HT1080 (cell line): ENCODE measurements at regions not wholly inside any gene's neighbourhood (a gene's known extent, or its start where the extent isn't known, plus 50 kb on each side); places are given as distances from the start of the nearest gene placed in this dataset.
A peak's percentile ranks its signal among the peaks of the same experiment; 100 is the strongest.
"Not testable (repeated sequence)": the region's sequence is repeated elsewhere in the genome, so short reads cannot be mapped to it uniquely, and the experiment has no call there.

Source experiments
- DNase-seq: peaks from one replicate; pipeline ENCODE4 v3.0.0-alpha.2; 2015; ENCODE audit warnings: low read depth

DNA sequence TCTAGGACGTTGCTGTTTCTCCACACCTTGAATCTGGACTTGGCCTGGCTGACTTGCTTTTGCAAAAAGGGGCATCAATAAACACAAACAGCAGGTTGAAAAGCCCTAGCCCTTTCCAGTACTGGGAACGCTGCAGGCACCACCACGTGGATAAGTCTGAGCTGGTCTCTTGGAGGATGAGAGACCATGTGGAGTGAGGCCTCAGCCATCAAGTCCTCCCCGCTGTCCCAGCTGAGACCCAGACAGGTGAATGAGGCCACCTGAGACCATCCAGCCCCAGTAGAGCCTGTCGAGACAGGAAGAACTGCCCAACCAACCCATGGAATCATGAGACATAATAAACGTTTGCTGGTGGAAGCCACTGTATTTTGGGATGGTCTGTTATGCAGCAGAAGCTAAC is 688.7 kb downstream of the PTPRU start:
- no peak for DNase-seq

DNA sequence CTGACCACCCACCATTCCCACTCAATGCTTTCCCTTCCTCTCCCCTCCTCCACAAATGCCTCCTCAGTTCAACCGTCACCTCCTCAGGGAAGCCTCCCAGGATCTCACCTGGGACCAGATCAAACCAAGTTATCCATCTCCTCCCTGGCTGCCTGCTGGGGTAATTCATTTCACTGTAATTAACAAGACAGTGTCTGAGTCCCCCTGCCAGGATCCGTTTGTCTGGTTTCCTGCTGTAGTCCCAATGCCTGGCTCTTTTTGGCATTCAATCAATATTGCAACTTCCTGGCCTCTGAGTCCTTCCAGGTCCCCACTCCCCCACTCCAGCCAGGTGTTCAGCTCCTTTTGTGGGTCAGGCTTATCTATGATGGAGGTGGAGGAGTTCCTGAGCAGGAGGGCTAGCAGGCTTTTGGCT is 687.7 kb downstream of the PTPRU start:
- no peak for DNase-seq

DNA sequence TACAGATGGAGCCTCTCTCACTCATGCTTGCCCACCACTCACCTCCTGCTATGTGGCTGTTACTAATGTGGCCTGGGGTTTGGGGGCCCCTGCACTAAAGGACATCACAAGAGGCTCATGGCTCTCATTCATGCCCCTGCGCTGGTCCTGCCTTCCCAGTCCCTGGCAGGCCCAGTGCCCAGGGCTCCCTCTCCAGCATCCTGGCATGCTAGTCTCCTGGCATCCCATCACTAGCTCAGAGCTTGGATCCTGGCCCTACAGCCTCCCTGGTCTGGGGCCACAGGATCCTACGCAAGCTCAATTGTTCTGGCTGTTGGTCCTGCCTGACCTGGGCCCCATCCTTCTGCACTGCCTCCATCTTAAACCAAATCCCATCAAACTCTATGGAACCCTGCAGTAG is 685.4 kb downstream of the PTPRU start:
- DNase-seq = no peak

DNA sequence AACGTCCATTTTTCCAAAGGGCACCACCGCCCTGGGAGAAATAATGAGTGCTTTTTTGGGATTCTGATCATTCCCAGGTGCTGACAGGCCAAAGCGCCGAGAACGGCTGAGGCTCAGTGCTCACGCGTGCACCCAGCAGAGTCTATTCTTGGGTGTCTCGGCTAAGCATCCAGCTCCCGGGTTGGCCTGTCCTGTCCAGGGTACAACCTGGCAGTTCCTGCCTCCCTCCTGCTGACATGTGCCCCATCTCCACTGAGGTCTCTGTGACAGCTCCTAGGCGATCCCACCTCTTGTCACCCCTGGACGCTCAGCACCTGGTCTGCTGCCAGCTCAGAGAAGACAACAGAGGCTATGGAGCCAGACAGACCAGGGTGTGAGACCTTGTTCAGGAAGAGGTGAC is 684.5 kb downstream of the PTPRU start:
- DNase-seq = no peak

DNA sequence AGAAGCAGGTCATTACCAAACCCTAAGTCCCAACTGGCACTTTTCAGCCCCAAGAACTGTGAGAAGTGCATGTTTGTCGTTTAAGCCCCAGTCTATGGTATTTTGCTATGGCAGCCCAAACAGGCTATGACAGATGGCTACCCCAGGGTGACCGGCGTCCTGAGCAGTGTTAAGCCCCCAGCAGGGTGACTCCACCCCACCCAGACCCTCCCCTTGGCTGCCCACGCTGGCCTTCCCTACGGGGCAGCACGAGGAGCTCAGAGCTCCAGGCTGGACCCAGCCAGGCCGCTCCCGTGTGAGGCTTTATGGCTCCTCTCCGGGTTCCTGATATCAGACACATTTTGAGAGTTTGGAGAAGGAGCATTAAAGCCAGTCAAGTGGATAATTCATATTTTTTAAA is 684.0 kb downstream of the PTPRU start:
- no peak for DNase-seq

DNA sequence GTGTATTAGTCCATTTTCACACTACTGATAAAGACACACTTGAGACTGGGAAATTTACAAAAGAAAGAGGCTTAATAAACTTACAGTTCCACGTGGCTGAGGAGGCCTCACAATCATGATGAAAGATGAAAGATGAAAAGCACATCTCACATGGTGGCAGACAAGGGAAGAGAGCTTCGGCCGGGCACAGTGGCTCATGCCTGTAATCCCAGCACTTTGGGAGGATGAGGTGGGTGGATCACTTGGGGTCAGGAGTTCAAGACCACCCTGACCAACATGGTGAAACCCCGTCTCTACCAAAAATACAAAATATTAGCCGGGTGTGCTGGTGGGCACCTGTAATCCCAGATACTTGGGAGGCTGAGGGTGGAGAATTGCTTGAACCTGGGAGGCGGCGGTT is 682.7 kb downstream of the PTPRU start:
- not testable (repeated sequence) for DNase-seq

DNA sequence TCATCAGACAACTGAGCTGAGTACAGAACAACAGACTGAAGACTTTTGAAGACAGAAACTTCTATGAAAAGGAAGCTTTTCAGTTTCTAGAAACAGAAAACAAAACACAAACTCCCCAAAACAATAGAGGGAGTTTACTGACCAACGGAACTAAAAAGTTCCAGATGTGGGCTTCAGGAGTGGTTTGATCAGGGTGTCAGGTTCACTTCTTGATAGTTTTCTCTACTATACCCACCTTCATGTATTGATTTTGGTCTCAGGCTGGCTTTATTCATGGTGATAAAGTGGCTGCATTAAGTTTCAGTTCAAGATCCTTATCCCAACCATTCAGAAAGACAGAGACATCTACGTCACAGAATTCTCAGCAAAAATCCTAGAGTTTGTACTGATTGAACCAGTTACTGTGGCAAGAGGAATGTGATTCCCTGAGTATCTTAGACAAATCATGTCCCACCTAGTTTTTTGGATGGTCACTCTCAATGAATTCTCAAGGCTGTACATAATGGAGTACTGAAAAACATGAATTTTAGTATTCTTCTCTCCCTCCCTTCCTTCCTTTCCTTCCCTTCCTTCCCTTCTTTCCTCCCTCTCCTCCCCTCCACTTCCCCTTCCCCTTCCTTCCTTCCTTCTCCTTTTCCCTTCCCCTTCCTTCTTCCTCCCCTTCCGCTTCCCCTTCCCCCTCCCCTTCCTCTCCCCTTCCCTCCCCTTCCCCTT is 680.5 kb downstream of the PTPRU start:
- no peak for DNase-seq

DNA sequence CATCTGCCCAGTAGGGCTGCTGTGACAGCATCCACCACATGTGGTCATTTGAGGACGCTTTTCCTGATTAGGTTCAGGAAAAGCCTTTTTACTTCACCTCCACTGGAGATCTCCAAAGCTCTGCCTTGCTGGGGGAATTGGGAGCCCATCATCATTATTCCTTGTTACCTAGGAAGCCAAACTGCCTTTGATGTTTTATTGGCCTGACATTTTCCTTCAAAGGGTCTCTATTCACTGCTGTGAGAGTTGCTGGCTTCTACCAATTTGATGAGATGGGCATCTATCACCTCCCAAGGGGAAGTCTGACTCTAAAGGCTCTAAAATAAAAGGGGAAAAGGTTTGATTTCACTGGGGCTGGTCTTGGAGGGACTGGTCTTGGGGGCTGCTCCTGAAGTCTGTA is 678.6 kb downstream of the PTPRU start:
- no peak for DNase-seq

DNA sequence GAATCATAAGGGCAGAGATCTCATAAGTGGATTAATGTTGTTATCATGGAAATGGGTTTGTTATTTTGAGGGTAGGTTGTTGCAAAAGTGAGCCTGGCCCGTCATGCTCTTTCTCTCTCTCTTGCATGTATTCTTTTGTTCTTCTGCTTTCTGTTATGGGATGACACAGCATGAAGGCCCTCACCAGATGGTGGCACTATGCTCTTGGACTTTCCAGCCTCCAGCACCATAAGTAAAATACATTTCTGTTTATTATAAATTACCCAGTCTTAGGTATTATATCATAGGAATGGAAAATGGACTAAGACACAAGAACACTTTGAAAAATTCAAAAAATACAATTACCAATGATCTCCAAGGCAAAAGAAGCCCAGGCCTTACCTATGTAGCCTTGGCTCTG is 676.1 kb downstream of the PTPRU start:
- DNase-seq = peak; percentile 33

DNA sequence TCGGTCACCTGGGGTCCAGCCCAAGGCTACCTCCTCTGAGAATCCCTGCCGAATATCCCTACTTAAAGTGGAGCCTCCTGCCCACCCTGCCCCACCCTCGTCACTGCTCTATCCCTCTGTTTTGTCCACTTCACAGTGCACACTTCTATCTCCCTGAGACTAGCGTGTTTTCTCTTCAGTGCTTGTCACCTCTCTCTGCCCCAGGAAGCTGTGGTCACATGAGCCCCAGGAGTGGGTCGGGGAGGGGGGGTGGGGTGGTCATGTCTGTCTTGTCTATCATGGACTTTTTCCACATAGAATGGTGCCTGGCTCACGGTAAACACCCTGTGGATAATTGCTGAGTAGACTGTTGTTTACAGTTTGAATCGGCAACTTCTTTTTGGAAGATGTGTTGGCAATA is 673.6 kb downstream of the PTPRU start:
- no peak for DNase-seq

DNA sequence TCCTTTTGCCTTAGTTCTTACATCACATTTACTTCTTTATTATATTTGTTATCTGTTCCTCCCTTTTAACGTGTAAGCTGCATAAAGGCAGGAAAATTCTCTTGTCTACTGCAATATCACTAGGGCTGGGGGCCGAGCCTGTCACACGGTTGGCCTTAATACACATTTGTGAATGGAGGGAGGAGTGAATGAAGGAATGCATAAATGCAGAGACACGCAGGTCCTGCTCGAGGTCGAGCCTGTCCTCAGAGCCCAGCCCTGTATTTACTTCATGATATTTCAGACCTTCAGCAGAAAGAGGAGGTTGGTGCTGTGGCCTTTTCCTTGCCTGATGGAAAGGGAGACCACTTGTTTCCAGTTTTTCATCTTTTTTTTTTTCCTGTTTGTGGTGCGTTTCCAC is 671.3 kb downstream of the PTPRU start:
- no peak for DNase-seq

DNA sequence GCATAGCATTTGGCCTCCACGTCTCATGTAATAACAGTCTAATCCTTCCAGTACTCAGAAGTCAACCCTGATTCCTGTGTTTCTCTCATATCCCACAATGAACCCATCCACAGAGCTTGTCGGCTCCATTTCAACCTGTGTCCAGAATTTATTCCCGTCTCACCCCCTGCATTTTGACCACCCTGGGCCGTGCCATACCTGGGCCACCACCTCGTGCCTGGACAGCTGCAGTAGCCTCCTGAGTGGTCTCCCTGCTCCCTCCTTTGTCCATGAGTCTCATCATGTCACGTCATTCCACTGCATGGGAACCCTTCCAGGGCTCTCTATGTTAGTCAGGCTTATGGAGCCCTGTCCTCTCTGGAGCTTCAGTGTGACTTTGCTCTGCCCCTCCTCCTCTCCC is 670.6 kb downstream of the PTPRU start:
- DNase-seq = no peak

DNA sequence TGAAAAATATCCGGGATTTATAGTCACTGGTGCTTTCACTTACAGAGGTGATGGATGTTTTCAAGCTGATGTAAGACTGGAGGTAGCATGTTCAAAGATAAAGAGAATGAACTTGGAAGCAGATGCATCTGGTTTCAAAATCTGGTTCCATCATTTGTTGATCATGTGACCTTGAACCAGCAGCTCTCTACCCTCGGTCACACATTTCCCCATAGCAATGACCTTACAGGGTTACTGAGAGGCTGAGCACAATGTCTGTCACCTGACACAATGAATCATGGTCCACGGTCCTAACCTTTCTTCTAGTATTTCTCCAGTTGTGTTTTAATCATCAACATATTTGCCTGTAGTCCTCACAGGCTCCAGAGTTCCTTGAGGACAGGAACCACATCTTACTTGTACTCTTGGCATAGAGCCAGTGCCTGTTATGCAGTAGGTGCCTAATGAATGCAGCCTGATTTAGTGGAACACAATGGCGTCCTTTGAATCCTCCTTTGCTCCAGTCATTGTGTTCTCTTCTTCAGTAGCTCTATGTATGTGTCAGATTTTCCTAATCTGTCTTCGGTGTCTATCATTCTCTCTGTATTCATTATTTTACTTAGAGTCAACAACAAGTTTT is 667.3 kb downstream of the PTPRU start:
- no peak for DNase-seq

DNA sequence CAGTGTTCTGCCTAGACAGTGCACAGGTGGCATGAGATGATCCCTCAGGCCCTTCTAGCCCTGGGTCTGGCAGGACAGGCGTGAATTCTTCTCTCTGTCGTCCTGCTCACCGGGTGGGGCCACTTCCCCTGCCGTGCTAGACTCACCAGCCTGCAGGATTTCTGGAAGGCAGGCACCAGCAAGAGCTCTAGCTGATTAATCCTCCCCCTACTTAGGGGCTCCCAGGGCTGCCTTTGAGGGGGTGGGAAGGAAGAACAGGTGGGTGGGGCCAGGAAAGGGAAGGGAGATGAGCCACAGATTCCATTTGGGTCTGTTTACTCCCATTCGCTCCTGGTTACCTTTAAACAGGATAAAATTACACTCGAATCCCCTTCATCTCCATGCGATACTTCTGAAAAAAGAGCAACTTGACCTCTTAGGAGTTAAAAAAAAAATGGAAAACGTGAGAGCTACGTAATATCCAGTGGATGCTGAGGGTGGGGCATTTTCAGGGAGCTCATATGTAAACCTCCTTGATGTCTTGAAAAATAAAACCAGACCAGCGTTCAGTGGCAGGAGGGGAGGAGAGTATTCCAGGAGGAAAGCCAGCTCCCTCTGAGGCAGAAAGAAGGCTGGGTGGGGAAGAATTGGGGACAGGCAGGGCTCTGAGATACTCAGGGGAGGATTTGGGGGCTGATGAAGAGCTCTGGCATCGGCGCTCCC is 665.5 kb downstream of the PTPRU start:
- no peak for DNase-seq

DNA sequence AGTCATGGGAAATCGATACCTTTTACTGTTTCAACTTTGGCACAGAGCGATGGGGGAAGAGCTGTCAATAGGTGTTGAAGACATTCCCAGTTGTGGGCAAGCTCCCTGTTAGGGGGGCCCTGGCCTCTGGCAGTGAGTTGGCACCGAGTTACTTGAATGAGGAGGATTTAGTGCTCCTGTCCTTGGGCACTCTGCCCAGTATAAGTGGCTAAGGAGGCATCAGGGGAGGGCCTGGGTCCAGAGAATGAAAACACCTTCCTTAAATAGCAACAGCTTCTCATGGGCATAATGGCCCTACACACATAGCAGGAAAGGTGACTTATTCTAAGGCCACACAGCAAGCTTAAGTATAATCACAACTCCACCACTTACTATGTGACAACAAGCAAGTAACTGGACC is 664.4 kb downstream of the PTPRU start:
- no peak for DNase-seq

DNA sequence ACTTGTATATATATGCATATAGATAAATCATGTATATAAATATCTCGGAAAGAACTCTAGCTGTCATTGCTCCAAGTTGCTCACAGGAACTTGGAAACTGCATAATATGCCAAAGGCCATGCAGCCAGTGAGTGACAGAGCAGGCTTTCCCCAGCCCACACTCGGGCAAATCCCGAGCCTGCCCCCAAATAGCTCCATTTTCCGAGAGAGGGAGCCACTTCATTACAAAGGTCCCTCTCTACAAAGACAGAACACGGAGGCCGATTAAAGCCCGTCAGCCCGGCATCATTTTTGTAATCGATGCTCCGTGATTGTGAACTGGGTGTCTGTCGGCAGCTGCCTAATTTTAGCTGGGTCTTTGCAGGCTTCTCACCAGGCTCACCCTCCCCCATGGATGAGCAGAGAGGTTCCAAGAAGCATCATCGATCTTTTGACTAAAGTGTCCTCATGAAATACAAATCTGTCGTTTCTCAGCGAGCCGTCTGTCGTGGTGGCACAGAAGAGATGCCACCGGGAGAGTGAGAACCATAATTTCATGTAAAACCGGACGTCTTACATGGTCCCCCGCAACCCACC is 663.9 kb downstream of the PTPRU start:
- DNase-seq = no peak

DNA sequence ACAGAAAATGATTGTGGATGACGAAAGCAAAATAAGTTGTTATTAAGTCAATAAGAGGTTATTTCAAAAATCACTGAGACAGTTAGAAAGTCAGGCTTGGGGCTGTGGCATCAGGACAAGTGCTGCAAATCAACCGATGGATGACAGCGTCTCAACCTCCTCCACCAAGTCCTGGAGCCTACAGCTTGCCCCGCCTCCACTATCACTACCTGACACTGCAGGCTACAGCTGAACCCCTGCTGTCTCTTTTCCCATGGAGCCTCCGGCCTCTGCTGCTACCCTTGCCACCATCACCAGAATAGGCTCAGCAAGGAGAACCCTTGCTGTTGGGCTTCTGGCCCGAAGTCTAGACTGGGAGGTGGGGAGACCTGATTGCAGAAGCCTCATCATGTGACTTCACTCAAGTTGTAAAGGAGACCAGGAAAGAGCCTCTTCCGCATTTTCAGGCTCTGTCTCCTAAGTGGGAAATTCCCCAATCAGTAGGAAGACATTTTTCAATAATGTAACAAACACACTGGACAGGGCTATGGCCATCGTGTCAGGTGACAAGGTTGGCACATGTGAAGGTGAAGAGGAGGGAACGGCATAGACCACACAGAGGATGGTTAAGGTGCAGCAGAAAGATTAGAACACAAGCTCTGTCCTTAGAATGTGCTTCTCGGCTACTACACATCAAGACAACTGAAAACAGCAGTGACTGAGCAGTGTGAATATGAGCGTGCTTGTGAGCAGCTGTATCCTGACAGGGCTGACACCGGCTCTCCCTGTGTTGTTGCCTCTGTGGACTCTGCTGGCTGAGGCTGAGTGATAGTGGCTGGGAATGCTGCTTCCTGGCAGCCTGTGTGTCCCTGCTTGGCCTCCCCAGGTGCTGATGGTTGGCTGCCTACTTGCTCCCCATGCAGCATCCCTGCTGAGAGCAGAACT is 660.7 kb downstream of the PTPRU start:
- DNase-seq = no peak

DNA sequence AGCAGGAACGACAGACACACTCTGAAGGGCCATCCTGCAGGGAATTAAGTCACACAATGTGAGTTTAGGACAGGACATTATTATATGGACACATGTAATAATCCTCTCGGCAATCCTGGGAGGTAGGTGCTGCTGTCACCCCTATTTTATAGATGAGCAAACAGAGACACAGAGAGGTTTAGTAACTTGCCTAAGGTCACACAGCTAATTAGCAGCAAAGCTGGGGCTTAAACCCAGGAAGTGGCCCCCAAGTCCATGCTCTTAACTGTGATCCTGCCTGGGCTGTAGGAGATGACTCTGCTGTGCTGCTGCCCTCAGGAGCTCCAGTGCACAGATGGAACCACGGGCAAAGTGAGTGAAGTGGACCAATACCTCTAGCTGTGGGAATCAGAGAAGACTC is 660.0 kb downstream of the PTPRU start:
- no peak for DNase-seq

DNA sequence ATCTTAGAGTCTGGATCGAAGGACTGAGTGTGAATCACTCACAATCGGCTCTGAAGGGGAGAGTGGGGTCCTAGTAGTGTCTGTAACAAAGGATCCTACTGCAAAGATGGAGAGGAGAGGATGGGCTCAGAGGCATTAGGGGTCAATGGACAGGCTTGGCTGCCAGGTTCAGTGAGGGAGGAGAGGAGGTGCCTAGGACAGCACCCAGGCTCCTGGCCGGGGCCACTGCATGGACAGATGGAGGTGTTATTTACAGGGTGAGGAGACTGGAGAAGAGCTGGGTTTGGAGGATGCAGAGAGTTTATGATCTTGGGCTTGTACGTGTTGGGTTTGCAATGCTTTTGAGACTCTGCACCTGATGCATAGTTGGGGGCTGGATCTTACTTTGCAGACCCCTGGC is 658.9 kb downstream of the PTPRU start:
- DNase-seq = no peak

DNA sequence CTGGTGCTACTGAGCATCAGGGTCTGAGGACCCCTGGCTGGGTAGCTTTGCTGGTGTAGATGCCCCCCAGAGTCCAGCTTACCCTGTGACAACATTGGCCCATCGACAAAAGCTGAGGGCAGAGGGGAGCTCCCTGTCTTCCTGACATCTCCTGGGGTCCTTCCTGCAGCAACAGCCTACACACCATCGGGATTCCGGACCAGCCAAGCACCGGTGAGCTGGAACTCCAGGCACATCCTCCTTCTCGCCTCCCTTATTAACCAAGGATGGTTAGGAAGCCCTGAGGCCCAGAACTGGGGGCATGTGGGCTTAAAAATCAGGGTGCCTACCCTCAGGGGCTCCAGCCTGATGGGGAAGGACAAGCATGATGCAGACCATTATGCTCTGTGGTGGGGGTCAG is 658.0 kb downstream of the PTPRU start:
- no peak for DNase-seq

DNA sequence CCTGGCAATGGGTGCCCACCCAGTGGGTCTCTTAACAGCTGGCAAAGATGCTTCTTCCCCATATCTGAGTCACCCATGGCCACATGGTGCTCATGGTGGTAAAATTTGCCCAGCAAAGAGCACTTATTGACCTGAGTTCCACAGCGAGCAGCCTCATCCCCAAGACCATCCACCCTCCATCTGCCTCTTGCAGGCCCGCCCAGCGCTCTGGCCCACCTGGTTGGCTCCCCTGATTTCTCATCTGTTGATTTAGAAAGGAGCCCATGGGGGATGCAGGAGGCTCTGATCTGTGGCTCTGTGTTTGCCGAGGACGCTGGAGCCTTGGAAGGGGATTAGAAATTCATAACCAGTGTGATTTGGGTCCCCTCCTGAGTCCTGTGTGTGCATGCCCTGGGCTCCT is 657.5 kb downstream of the PTPRU start:
- DNase-seq = no peak
